GM12878 (cell line): ENCODE measurements at regions not wholly inside any gene's neighbourhood (a gene's known extent, or its start where the extent isn't known, plus 50 kb on each side); places are given as distances from the start of the nearest gene placed in this dataset.

Experiments used
- CREB1 ChIP-seq: IDR thresholded peaks from 2 replicates; pipeline ENCODE4 v1.6.1; 2012; ENCODE audit warnings: low read depth, mild to moderate bottlenecking, inconsistent platforms
- CTCF ChIP-seq, 3 experiments: IDR thresholded peaks in 2 of 3; conservative IDR thresholded peaks in 1 of 3; 2 replicates each; pipeline ENCODE4 v1.5.1; 2011; ENCODE audit warnings: low read depth in 3 of 3, low read length in 3 of 3, mild to moderate bottlenecking in 3 of 3, control low read depth in 2 of 3, moderate library complexity in 2 of 3, inconsistent platforms in 1 of 3, mixed read lengths in 1 of 3; ENCODE audit not compliant: control insufficient read depth in 2 of 3, insufficient read depth in 1 of 3; ENCODE audit errors: extremely low read depth in 1 of 3
- E2F4 ChIP-seq: IDR thresholded peaks from 2 replicates; pipeline ENCODE4 v1.6.1; 2012; ENCODE audit warnings: low read depth, low read length, improper control_type of control experiment
- NKRF ChIP-seq: fragments of 450-650 bp; conservative IDR thresholded peaks from 2 replicates; pipeline ENCODE4 v1.6.1; 2017; ENCODE audit warnings: mild to moderate bottlenecking, moderate library complexity
- POLR2A ChIP-seq: IDR thresholded peaks from 2 replicates; pipeline ENCODE4 v1.6.1; 2011; ENCODE audit warnings: low read depth, mild to moderate bottlenecking, low read length
- RAD51 ChIP-seq: fragments of 450-650 bp; IDR thresholded peaks from 2 replicates; pipeline ENCODE4 v1.6.1; 2016; ENCODE audit warnings: moderate library complexity, mild to moderate bottlenecking, inconsistent platforms

GRCh38 chr18:64777556-64777955 lies 628.7 kb upstream of the LINC00305 start:
- TF ChIP-seq CTCF (IDR thresholded peaks at IDR 0.05 in 2 of 3, conservative IDR thresholded peaks at IDR 0.05 in 1 of 3; ENCODE audit: control insufficient read depth in 2 of 3, extremely low read depth in 1 of 3, insufficient read depth in 1 of 3, low read depth in 3 of 3, low read length in 3 of 3) (no peak), RAD51 (no peak), NKRF (no peak), E2F4 (no peak), CREB1 (no peak), POLR2A (no peak)
